CD4-positive, alpha-beta T cell (primary cell): ENCODE measurements at regions not wholly inside any gene's neighbourhood (a gene's known extent, or its start where the extent isn't known, plus 50 kb on each side); places are given as distances from the start of the nearest gene placed in this dataset.

Experiments used
- ATAC-seq: fragments of 200-7000 bp; cut with Tn5 transposase; one replicate; pipeline ENCODE4 v1.10.0; 2022; ENCODE audit warnings: mild to moderate bottlenecking; ENCODE audit not compliant: poor library complexity
- CTCF ChIA-PET: fragments of 350-600 bp; sonication (Branson Sonifier 250); formaldehyde crosslinking; loops from one replicate; lab custom pipeline; 2021; ENCODE audit warnings: antibody characterized with exemption, inconsistent platforms; lab: Charles Lee
- POLR2A ChIA-PET: fragments of 350-600 bp; sonication (Branson Sonifier 250); formaldehyde crosslinking; loops from one replicate; lab custom pipeline; 2021; ENCODE audit warnings: antibody characterized with exemption, inconsistent platforms; lab: Charles Lee
- DNase-seq, 14 experiments: peaks; one replicate each; pipeline ENCODE4 v3.0.0-alpha.2; 2013 to 2020; ENCODE audit warnings: mixed read lengths in 2 of 14
- H3K27ac ChIP-seq, 2 donors: one replicate each; pipeline versions ENCODE4 v1.5.1 to v1.7.0; 2013; ENCODE audit warnings: low read length in 2 of 2, low read depth in 1 of 2, mild to moderate bottlenecking in 1 of 2
- H3K27me3 ChIP-seq, 2 experiments: 1 replicate in 1 of 2; 2 replicates in 1 of 2; pipeline versions ENCODE4 v1.6.1 to v1.7.0; 2013; ENCODE audit warnings: low read length in 2 of 2, control low read depth in 1 of 2, mild to moderate bottlenecking in 1 of 2, moderate library complexity in 1 of 2; ENCODE audit not compliant: insufficient read depth in 2 of 2, control insufficient read depth in 1 of 2
- H3K36me3 ChIP-seq: one replicate; pipeline ENCODE4 v1.6.1; 2013; ENCODE audit warnings: low read length, control low read depth; ENCODE audit not compliant: insufficient read depth
- H3K4me1 ChIP-seq: one replicate; pipeline ENCODE4 v1.6.1; 2013; ENCODE audit warnings: low read length, control low read depth; ENCODE audit not compliant: insufficient read depth
- H3K4me3 ChIP-seq: one replicate; pipeline ENCODE4 v1.5.1; 2013; ENCODE audit warnings: mild to moderate bottlenecking, low read length, moderate library complexity
- H3K9me3 ChIP-seq, 2 experiments: 1 replicate in 1 of 2; 2 replicates in 1 of 2; pipeline versions ENCODE4 v1.6.1 to v1.7.0; 2013; ENCODE audit warnings: low read length in 2 of 2, mild to moderate bottlenecking in 2 of 2, control low read depth in 1 of 2, moderate library complexity in 1 of 2; ENCODE audit not compliant: control insufficient read depth in 1 of 2, insufficient read depth in 1 of 2
- H3K27ac Mint-ChIP-seq: one replicate; pipeline ENCODE4 v1.8.0; 2020; ENCODE audit warnings: mixed read lengths
- H3K27me3 Mint-ChIP-seq: one replicate; pipeline ENCODE4 v1.8.0; 2021; ENCODE audit warnings: mixed read lengths
- H3K36me3 Mint-ChIP-seq: one replicate; pipeline ENCODE4 v1.8.0; 2021; ENCODE audit warnings: low read depth, mixed read lengths
- H3K4me1 Mint-ChIP-seq: one replicate; pipeline ENCODE4 v1.8.0; 2021; ENCODE audit warnings: low read depth, mixed read lengths
- H3K4me3 Mint-ChIP-seq: one replicate; pipeline ENCODE4 v1.8.0; 2020; ENCODE audit warnings: mild to moderate bottlenecking, mixed read lengths
- H3K9me3 Mint-ChIP-seq: one replicate; pipeline ENCODE4 v1.8.0; 2020; ENCODE audit warnings: mixed read lengths
- CTCF ChIP-seq: fragments of 200-600 bp; IDR thresholded peaks from one replicate; pipeline ENCODE4 v1.8.0; 2022; ENCODE audit warnings: antibody characterized with exemption, mild to moderate bottlenecking
- intact Hi-C, 2 experiments: fragments of 100-400 bp; cut with DNase I in 1 of 2; cut with micrococcal nuclease in 1 of 2; formaldehyde crosslinking; loops; one replicate each; pipeline versions ENCODE4 v1.15.1 to v1.9.0; 2023 to 2025; cut with DNase I, micrococcal nuclease

- H3K4me3 ChIP-seq = no peak overlapping the region
- ATAC-seq = no peak
- H3K4me1 Mint-ChIP-seq = no peaks in the 10 kb centered on the region
- no peaks in the 10 kb centered on the region for H3K36me3 ChIP-seq
- no peak for DNase-seq
- no peaks in the 10 kb centered on the region for H3K9me3 Mint-ChIP-seq
- H3K27me3 Mint-ChIP-seq = peaks cover 9% of the 10 kb centered on the region
- no peaks in the 10 kb centered on the region for H3K36me3 Mint-ChIP-seq
- H3K4me3 Mint-ChIP-seq = no peak overlapping the region
- intact Hi-C loops = no loop called here
- no peaks in the 10 kb centered on the region for H3K9me3 ChIP-seq
- no peak for TF ChIP-seq CTCF
- H3K4me1 ChIP-seq = no peaks in the 10 kb centered on the region
- H3K27ac Mint-ChIP-seq = no peak overlapping the region
- H3K27me3 ChIP-seq = no peaks in the 10 kb centered on the region
- ChIA-PET POLR2A (no interaction called here), CTCF (no interaction called here)
- H3K27ac ChIP-seq = no peak overlapping the region
Observed at GRCh38 chr4:71221510-71222466, 117.0 kb upstream of the SLC4A4 start.

GRCh38 chr4:71222661-71223060 is 116.2 kb upstream of the SLC4A4 start:
- intact Hi-C loops = no loop called here
- H3K36me3 Mint-ChIP-seq = no peaks in the 10 kb centered on the region
- no peak for ATAC-seq
- no peak for TF ChIP-seq CTCF
- Histone ChIP-seq H3K9me3 (no peaks in the 10 kb centered on the region), H3K27me3 (no peaks in the 10 kb centered on the region), H3K27ac (no peak overlapping the region), H3K4me3 (no peak overlapping the region), H3K36me3 (no peaks in the 10 kb centered on the region), H3K4me1 (no peaks in the 10 kb centered on the region)
- H3K9me3 Mint-ChIP-seq = no peaks in the 10 kb centered on the region
- CTCF ChIA-PET = no interaction called here
- H3K4me3 Mint-ChIP-seq = no peak overlapping the region
- H3K27me3 Mint-ChIP-seq = peaks cover 9% of the 10 kb centered on the region
- no peak for DNase-seq
- POLR2A ChIA-PET = no interaction called here
- H3K27ac Mint-ChIP-seq = no peak overlapping the region
- H3K4me1 Mint-ChIP-seq = no peaks in the 10 kb centered on the region

GRCh38 chr4:71229477-71230270 is 109.1 kb upstream of the SLC4A4 start:
- no peaks in the 10 kb centered on the region for H3K9me3 ChIP-seq
- no peaks in the 10 kb centered on the region for H3K27me3 ChIP-seq
- no peak for TF ChIP-seq CTCF
- H3K4me3 ChIP-seq = no peak overlapping the region
- Mint-ChIP-seq H3K36me3 (no peaks in the 10 kb centered on the region), H3K27me3 (peaks cover under 1% of the 10 kb centered on the region), H3K9me3 (no peaks in the 10 kb centered on the region), H3K4me1 (no peaks in the 10 kb centered on the region), H3K27ac (no peak overlapping the region), H3K4me3 (no peak overlapping the region)
- intact Hi-C loops = no loop called here
- H3K27ac ChIP-seq = no peak overlapping the region
- CTCF ChIA-PET = interaction anchor here (0.7 kb wide), 2 partner anchors 136 to 880 kb away, joined by 4 read pairs; no protein-coding TSS in a partner anchor
- POLR2A ChIA-PET = no interaction called here
- H3K36me3 ChIP-seq = no peaks in the 10 kb centered on the region
- DNase-seq (peak in 2 of 14 experiments; percentile 10 to 11), ATAC-seq (no peak)
- H3K4me1 ChIP-seq = no peaks in the 10 kb centered on the region
